ENCODE measurements at regions not wholly inside any gene's neighbourhood (a gene's known extent, or its start where the extent isn't known, plus 50 kb on each side); places are given as distances from the start of the nearest gene placed in this dataset.

GRCh38 chr18:27656167-27656778, 471.2 kb upstream of the CHST9 start (continued):
- TF ChIP-seq CTCF (IDR thresholded peaks at IDR 0.05 in 2 of 3, conservative IDR thresholded peaks at IDR 0.05 in 1 of 3; ENCODE audit: borderline replicate concordance in 1 of 3, insufficient read depth in 1 of 3, low read depth in 2 of 3, low read length in 2 of 3), result no peak

DNA sequence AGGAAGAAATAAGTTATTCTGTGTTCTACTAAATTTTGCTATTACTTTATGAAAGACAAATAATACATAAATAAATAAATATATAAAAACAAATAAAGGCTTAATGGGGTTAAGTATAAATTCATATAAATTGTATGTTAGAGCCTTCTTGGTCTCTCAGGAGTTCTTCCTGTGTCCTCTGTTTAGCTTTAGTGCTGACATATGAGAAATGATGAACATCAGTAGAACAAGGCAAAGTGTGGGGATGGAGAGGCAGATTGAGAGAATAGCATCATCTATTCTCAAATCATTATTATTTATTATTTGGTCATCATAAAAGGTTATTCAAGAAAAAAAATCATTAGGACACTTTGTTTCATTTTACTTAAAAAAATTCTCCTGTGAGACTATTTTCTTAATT, 468.1 kb upstream of the CHST9 start:
- CTCF ChIA-PET, result no interaction called here
- POLR2A ChIA-PET, result no interaction called here
- H3K4me2 ChIP-seq (ENCODE audit: low read length), result no peak overlapping the region
- no peaks in the 10 kb centered on the region for H3K9me2 ChIP-seq (ENCODE audit: insufficient read depth)
- ATAC-seq (no peak), DNase-seq (ENCODE audit: low read depth, low spot score) (no peak)
- H3K4me1 ChIP-seq (ENCODE audit: control insufficient read depth in 1 of 2, insufficient read depth in 2 of 2, low read length in 2 of 2), result no peaks in the 10 kb centered on the region
- no peak overlapping the region for H3K4me3 ChIP-seq (replicated peaks in 1 of 2; ENCODE audit: low read depth in 1 of 2, low read length in 2 of 2)
- H3K27me3 ChIP-seq (ENCODE audit: insufficient read depth, low read length), result no peaks in the 10 kb centered on the region
- no peaks in the 10 kb centered on the region for H3K9me3 ChIP-seq (ENCODE audit: control insufficient read depth in 1 of 2, insufficient read depth in 1 of 2, low read depth in 1 of 2, low read length in 2 of 2)
- RAD21 ChIA-PET (ENCODE audit: low non-redundant PET in 1 of 2, low total read pairs in 2 of 2, uncharacterized antibody in 2 of 2, unreplicated experiment in 2 of 2), result no interaction called here
- H2AFZ ChIP-seq (ENCODE audit: low read depth, low read length, poor library complexity, severe bottlenecking), result no peak overlapping the region
- no peak overlapping the region for H3K9ac ChIP-seq (ENCODE audit: low read length)
- H3K36me3 ChIP-seq (ENCODE audit: control insufficient read depth in 1 of 2, insufficient read depth in 2 of 2, low read length in 2 of 2), result no peaks in the 10 kb centered on the region
- intact Hi-C loops (cut with micrococcal nuclease), result no loop called here
- no peaks in the 10 kb centered on the region for H3K79me2 ChIP-seq (ENCODE audit: insufficient read depth, low read length)
- H3K27ac ChIP-seq (ENCODE audit: low read depth, low read length), result no peak overlapping the region
- no TSS peak for BruUV-seq (replicated peaks)
- H4K20me1 ChIP-seq (ENCODE audit: insufficient read depth), result no peaks in the 10 kb centered on the region
- TF ChIP-seq EGR1 (IDR thresholded peaks at IDR 0.05; ENCODE audit: low read depth), result no peak
- TF ChIP-seq EZH2 (IDR thresholded peaks at IDR 0.05), result no peak
- no peak for TF ChIP-seq SRF (IDR thresholded peaks at IDR 0.05; ENCODE audit: low read depth)
- TF ChIP-seq MAX (IDR thresholded peaks at IDR 0.05), result no peak
- TF ChIP-seq ELF1 (IDR thresholded peaks at IDR 0.05; ENCODE audit: borderline replicate concordance, low read depth), result no peak
- TF ChIP-seq SP1 (IDR thresholded peaks at IDR 0.05; ENCODE audit: low read depth), result no peak
- no peak for TF ChIP-seq YY1 (IDR thresholded peaks at IDR 0.05; ENCODE audit: extremely low read depth, insufficient replicate concordance, low read depth, low read length)
- no peak for TF ChIP-seq CTCF (IDR thresholded peaks at IDR 0.05 in 2 of 3, conservative IDR thresholded peaks at IDR 0.05 in 1 of 3; ENCODE audit: borderline replicate concordance in 1 of 3, insufficient read depth in 1 of 3, low read depth in 2 of 3, low read length in 2 of 3)
- no peak for TF ChIP-seq TCF7L2 (IDR thresholded peaks at IDR 0.05; ENCODE audit: borderline replicate concordance, extremely low read depth, insufficient read depth, insufficient read length)
- TF ChIP-seq ZBTB33 (IDR thresholded peaks at IDR 0.05; ENCODE audit: extremely low read depth, insufficient replicate concordance, low read length), result no peak
- TF ChIP-seq, protein P1, sequence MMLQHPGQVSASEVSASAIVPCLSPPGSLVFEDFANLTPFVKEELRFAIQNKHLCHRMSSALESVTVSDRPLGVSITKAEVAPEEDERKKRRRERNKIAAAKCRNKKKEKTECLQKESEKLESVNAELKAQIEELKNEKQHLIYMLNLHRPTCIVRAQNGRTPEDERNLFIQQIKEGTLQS (IDR thresholded peaks at IDR 0.05), result no peak
- TF ChIP-seq ZNF274 (IDR thresholded peaks at IDR 0.05; ENCODE audit: low read depth, low read length), result no peak
- no peak for TF ChIP-seq POLR2A (IDR thresholded peaks at IDR 0.05; ENCODE audit: borderline replicate concordance, extremely low read depth, insufficient read depth, insufficient read length)

Data from HCT116 (cell line).